ENCODE measurements at regions not wholly inside any gene's neighbourhood (a gene's known extent, or its start where the extent isn't known, plus 50 kb on each side); places are given as distances from the start of the nearest gene placed in this dataset.

DNA sequence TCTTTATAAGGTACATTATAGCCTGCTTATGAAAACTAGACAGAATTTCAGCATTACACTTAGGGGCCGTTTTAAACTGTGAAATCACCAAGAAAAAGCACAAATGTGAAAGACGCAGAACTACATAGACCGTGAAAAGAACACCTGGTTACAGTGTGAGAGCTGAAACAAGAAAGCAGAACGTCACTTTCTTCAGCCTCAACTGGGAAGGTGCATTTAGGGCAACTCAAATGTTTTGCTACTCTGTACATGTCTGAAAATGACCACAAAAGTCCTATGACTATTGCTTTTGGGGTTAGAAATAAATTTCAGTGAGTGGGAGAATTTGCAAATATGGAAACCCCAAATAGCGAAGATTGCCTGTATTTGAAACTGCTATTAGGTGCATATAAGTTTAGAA lies 268.7 kb downstream of the OLFM3 start:
- Histone ChIP-seq H3K79me1 (ENCODE audit: low read depth, low read length) (no peaks in the 10 kb centered on the region), H3K27ac (ENCODE audit: low read depth, low read length) (no peak overlapping the region), H3K23me2 (ENCODE audit: low read depth, low read length) (no peaks in the 10 kb centered on the region), H2AFZ (ENCODE audit: low read length) (no peak overlapping the region), H4K20me1 (replicated peaks in 1 of 2; ENCODE audit: control insufficient read depth in 1 of 2, insufficient read depth in 2 of 2, low read length in 2 of 2) (no peaks in the 10 kb centered on the region), H3K79me2 (ENCODE audit: control insufficient read depth in 1 of 2, insufficient read depth in 2 of 2, low read length in 2 of 2) (no peaks in the 10 kb centered on the region), H2BK20ac (ENCODE audit: low read length) (no peak overlapping the region), H3K14ac (ENCODE audit: insufficient read length) (no peak overlapping the region), H3K4me3 (ENCODE audit: extremely low read depth in 1 of 4, insufficient read depth in 2 of 4, low read depth in 3 of 4, low read length in 4 of 4) (no peak overlapping the region), H3K23ac (ENCODE audit: insufficient read length) (no peak overlapping the region), H3K4ac (replicated peaks; ENCODE audit: insufficient read length, low read depth, low read length) (no peak overlapping the region), H2BK5ac (ENCODE audit: low read depth, low read length) (no peak overlapping the region), H2BK15ac (ENCODE audit: low read length) (no peak overlapping the region), H3K9ac (replicated peaks in 1 of 4; ENCODE audit: extremely low read depth in 1 of 4, low read depth in 3 of 4, low read length in 3 of 4) (no peak overlapping the region), H3K4me1 (replicated peaks in 1 of 4; ENCODE audit: control insufficient read depth in 3 of 4, insufficient read depth in 4 of 4, low read length in 3 of 4) (no peaks in the 10 kb centered on the region), H2BK12ac (ENCODE audit: low read depth, low read length) (no peak overlapping the region), H3K18ac (ENCODE audit: extremely low read depth, low read length) (no peak overlapping the region), H3K27me3 (replicated peaks in 1 of 4; ENCODE audit: control insufficient read depth in 3 of 4, extremely low read depth in 1 of 4, insufficient read depth in 3 of 4, low read length in 3 of 4) (no peaks in the 10 kb centered on the region), H4K8ac (ENCODE audit: extremely low read depth, insufficient read depth, low read length) (no peak overlapping the region), H2AK5ac (ENCODE audit: low read depth, low read length) (no peak overlapping the region), H2BK120ac (replicated peaks; ENCODE audit: low read depth, low read length) (no peak overlapping the region), H3K36me3 (ENCODE audit: control insufficient read depth in 2 of 4, insufficient read depth in 4 of 4, low read length in 3 of 4) (no peaks in the 10 kb centered on the region), H3K4me2 (ENCODE audit: insufficient read depth in 1 of 2, low read depth in 2 of 2, low read length in 2 of 2) (no peak overlapping the region), H4K91ac (replicated peaks; ENCODE audit: insufficient read length, low read length) (no peak overlapping the region), H4K5ac (ENCODE audit: insufficient read length, low read depth, low read length) (no peak overlapping the region), H3K56ac (replicated peaks; ENCODE audit: insufficient read length, low read depth, low read length) (no peak overlapping the region), H3K9me3 (ENCODE audit: insufficient read depth in 2 of 2, low read depth in 1 of 2, low read length in 1 of 2) (no peaks in the 10 kb centered on the region)
- CTCF ChIA-PET (ENCODE audit: partially characterized antibody), result interaction anchor here (0.7 kb wide), 1 partner anchor 10 kb away, joined by 3 read pairs; no protein-coding TSS in a partner anchor
- FAIRE-seq (no peak), DNase-seq (ENCODE audit: low read depth in 1 of 2, low spot score in 2 of 2) (no peak)
- 76% methylated on average over 5 of the region's 5 CpGs; no CpG with 5 or more reads in 1 of the 2 experiments for WGBS, 2 experiments (ENCODE audit: extremely low coverage in 1 of 2, insufficient coverage in 1 of 2, insufficient read length in 1 of 2, insufficient replicate concordance in 2 of 2, low coverage in 1 of 2, low lambda C conversion rate in 2 of 2, missing lambda C conversion rate in 1 of 2)
- TF ChIP-seq SP4 (IDR thresholded peaks at IDR 0.05; ENCODE audit: low read length) (no peak), CREB1 (IDR thresholded peaks at IDR 0.05) (no peak), CHD1 (IDR thresholded peaks at IDR 0.05; ENCODE audit: low read depth, low read length) (no peak), SUZ12 (IDR thresholded peaks at IDR 0.05; ENCODE audit: low read length) (no peak)
- TF ChIP-seq, protein P1, sequence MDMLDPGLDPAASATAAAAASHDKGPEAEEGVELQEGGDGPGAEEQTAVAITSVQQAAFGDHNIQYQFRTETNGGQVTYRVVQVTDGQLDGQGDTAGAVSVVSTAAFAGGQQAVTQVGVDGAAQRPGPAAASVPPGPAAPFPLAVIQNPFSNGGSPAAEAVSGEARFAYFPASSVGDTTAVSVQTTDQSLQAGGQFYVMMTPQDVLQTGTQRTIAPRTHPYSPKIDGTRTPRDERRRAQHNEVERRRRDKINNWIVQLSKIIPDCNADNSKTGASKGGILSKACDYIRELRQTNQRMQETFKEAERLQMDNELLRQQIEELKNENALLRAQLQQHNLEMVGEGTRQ (IDR thresholded peaks at IDR 0.05; ENCODE audit: low read length), result no peak
- POLR2A ChIA-PET (ENCODE audit: partially characterized antibody), result no interaction called here
